ENCODE measurements at regions not wholly inside any gene's neighbourhood (a gene's known extent, or its start where the extent isn't known, plus 50 kb on each side); places are given as distances from the start of the nearest gene placed in this dataset.

DNA sequence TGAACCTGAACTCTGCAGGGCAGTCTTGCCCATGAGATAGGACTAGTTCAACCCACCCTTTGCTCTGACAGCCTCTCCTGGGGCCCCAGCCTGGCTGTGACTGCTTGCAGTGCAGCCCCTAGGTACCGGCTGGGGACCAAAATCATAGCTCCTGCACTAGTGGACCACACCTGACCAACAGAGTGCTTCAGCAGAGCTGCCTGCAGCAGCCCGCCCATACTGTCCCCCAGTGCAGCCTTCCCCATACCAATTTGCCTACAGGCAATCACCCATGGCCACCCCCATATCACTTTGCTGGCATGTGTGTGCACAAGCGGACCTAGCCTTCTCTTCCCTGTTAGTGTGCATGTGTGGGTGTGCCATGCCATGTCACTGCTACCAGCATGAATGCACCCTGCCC lies 347.6 kb upstream of the MPDZ start:
- no peak for FAIRE-seq

DNA sequence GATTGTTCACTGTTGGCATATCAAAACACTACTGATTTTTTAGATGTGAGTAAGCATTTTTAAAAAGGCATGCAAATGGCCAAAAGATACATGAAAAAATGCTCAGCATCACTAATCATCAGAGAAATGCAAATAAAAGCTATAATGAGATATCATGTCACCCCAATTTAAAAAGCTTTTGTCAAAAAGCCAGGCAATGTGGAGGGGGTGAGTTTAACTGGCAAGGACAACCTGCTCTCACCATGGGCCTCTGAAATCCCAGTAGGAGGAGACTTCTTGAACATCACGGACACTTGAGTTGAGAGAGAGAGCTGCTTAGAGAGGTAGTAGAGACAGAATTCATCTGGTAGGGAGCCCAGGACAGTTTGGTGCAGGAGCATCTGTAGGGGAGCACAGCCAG lies 347.1 kb upstream of the MPDZ start:
- no peak for FAIRE-seq

DNA sequence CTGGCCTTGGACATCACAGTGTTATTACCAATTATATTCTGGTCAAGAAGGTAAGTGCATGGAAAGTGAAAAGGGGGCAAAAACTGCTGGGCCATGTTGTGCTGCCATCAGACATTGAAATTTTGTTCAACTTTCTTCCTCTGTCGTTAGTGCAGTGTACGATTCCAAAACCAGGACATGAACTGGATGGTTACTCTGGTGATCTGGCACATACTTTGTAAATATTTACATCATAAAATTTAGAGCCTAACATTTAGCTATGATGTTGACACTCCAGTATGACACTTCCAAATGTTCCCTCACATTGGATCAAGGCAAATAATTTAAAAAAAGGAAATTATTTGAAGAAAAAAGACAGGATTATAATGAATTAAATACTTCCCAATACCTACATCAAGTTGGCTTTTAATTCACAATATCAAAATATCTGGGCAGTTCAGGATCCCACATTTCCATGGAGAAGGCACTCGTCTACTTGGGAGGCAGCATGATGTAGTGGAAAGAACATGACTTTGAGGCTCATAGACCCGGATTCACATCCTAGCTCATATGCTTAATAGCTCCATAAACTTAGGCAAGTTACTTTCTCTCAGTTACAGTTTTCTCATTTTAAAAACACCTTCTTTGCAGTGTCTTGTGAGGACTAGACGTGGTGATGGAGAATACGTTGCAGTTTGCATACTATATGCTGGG lies 342.5 kb upstream of the MPDZ start:
- no peak for FAIRE-seq

DNA sequence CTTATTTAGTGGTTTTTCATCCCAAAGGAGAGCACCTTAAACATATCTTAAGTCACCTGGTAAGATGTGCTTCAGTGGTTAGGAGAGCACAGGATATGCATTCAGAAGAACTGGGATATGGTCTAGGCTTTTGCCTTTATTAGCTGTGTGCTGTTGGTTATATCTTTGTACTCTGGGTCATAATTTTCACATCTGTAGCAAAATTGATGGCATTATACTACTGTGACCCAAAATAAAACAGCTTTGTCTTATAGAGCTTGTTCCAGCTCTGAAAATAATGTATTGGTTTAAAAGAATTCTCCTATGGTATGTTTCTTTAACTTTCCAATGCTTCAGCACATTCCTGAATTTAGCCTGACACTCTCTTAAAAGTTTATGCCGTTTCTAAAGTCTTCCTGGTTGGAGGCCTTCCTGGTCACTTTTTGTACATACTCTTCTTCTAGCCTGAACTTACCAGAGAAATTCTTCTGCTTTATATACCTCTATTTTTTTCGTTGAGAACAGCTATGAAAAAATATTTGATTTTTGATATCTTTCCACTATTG lies 337.1 kb upstream of the MPDZ start:
- FAIRE-seq = no peak

DNA sequence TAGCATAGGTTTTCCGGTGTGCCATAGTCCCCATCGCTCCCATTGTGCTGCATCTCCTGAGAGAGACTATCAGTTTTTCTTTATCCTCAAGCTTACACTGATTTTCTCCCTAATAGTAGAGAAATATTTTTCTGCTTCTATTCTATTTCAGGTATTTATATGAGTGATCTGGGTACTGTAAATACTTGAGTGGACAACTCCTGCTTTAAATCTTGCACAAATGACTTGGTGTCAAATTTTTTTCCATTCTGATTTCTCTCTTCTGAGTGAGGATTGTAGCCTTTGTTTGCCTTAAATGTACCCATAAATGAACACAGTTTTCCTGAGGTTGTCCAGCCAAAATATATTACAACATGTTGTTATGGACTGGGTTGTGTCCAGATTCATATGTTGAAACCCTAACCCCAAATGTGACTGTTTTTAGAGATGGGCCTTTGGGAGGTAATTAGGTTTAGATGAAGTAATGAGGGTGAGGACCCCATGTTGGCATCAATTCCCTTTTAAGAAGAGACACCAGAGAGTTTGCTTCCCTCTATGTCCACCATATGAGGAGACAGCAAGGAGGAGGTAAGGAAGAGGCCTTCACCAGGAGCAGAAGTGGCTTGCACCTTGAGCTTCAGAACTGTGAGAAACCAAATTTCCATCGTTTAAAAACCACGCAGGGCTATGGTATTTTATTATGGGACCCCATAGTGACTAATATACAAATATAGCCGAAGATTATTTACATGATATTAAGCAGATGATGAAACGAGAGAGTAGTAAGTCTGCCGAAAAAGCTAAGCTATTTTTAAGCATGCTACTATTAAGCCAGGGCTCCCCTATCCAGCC lies 336.4 kb upstream of the MPDZ start:
- no peak for FAIRE-seq

DNA sequence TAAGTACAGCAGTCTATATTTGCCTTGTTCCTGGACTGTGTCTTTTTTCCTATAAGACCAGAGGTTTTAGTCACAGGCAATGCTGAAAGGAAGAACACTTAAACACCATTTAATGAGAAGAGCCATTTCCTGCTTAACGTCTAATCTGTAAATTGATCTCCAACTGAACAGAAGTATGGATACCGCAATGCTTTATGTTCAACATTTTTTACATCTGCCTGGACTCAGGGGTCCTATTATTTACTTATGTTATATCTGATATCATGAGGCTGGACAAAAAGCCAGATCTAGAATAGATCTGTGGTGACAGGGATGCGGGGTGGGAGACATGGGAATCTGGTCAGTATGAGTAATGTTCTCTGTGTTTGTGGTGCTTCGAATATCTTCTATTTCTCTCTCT lies 334.6 kb upstream of the MPDZ start:
- no peak for FAIRE-seq

DNA sequence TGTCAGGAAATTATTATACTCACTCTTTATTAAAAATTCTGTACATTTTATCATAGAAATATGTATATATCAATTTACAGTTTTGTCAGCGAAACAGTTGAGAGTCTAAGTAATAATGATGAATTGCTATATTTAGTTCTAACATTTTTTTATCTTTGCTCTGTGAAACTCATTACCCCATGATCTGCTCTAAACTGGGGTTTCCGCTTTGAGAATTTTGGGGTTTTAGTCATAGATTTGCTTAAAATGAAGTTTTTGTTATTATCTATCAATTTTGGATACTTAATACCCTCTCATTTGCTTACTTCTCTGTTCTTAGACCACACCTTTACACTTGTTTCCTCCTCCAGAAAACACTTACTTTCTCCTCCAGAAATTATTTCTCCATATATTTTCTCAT lies 333.8 kb upstream of the MPDZ start:
- no peak for FAIRE-seq

DNA sequence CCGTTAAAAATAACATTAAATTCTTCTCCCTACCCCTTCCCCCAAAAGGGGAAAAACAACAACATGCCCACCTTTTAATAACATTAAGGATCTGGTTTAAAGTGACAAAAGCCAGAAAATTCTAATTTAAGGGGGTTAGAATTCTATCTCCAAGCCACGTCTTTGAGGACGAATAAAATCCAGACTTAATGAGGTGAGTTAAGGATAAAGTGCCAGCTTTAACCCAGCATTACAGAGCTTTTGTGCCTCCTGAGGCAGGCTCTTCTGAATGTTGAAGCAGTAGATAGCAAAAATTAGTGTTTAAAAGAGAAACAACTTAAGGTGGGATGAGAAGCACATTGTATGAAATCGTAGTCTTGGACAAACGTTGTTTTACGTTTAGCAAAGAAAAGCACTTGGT lies 329.0 kb upstream of the MPDZ start:
- FAIRE-seq = no peak

DNA sequence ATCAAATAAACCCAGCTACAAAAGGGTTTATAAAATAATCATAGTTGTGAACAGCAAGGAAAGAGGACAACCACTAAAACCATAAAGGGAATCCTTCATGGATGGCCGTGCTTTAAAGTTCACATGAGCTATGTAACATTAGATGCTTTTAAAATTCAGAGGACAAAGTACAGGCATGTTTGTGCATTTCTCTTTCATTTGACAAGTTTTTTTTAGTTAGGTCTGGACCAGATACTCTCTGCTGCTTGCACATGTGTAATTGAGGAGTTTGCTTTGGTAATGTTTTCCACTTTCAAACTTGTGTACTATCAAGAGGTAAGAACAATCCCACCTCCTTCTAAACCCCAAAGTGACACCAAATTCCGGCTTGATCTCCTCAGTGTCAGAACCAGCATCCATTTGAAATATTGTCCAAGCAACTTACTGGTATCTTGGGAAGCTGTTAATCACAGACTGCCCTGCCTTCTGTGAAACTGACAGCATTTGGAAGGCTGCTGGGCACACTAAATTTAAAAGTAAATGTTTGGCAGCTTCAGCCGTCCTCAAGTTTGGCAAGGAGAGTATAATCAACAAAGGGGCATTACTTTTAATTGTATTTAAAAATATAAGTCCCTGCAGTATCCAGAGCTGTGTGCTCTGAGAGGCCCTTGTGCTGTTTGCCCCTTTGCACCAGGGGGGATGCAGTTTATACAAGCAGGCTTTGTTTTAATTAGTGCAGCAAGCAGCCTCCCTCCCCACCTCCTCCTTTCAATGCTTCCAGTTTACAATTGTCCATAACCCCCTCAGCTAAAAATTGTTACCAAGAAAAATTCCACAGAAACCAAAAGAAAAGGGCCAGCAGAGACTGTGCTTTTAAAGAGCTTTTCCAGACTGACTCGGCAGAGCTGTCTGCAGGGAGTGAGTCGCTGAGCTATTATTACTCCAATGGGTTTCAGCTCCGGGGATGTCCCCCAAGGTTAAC lies 328.3 kb upstream of the MPDZ start:
- FAIRE-seq = no peak

DNA sequence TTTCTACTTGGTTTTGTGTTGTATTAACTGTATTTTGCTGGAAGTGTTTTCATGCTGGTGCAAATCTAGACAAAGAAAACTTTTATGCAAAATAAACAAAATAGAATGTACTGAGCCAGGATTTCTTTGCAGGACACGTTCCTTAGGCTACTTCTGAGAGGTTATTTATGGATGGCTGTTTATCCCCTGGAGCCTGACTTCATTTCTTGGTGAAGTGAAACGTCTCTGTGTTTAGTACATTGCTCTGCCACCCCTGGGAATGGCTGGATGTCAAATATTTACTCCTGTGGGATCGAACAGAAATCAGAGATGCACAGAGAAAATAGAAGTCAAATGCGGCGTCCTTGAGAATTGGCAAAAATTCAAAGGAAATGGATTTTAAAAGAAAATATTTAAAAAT lies 327.1 kb upstream of the MPDZ start:
- FAIRE-seq = no peak

DNA sequence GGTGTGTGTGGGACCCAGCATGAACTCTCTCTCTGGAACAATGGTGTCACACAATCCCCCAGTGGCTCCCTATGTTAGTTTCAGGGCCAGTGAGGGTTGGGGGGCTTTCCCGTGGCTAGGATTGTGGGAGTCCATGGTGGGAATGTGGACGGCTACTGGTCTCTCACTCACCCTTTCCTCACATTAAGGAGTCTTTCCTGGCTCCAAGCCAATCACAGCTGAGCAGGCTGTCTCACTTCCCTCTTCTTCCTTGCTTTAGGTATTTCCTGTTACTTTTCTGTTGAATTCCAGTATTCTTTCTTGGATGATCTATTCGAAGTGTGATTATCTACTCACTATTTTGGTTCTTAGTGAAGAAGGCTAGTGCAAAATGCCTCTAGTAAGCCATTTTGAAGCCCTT lies 324.4 kb upstream of the MPDZ start:
- no peak for FAIRE-seq

DNA sequence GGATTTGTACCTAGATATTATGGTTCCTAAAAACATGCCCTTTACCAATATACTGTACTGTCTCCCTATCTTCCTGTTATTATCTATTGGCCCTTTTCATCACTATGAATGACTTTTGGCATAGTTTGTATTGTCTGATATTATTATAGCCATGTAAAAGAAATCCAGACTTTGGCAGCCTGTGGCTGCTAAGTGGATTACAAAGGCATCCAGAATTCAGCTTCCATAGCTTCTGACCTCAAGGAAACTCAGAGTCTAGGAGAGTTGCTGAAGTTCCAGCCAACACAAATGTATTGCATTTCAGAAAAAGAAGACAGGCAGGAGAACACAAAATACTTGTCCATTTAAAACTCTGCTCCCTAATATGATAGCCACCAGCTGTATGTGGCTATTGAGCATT lies 319.2 kb upstream of the MPDZ start:
- no peak for FAIRE-seq

DNA sequence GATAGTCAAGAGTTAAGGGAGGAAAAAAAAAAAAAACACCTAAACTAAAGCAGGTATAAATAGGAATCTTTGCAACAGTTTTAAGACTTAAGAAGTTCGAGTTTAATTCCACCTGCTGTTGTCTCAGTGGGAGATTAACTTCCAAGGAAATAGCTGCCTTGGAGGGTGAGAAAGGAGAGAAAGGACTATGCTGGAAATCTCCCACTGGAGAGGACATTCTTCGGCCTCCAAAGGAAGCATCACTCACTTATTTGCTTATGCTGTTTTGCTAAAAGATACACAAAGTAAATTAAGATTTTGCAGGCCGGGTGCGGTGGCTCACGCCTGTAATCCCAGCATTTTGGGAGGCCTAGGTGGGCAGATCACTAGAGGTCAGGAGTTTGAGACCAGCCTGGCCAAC lies 317.9 kb upstream of the MPDZ start:
- no peak for FAIRE-seq

DNA sequence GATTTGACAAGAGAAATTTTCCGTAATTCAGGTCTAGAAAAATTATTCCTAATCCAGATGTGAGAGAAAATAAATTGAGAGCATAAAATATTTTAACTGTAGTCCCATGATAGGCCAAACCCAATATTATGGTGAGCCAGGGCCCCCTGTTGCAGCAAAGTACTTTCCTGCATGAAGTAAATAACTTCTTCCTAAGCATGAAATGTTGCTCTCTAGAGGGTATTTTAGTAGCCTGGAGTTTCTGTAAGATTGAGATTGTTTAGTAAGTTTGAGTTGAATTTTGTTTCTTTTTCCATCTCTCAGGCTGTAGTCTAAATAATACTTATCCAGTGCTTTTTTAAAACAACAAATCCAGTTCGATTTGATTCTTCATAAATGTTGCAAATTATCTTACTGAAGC lies 317.5 kb upstream of the MPDZ start:
- no peak for FAIRE-seq

DNA sequence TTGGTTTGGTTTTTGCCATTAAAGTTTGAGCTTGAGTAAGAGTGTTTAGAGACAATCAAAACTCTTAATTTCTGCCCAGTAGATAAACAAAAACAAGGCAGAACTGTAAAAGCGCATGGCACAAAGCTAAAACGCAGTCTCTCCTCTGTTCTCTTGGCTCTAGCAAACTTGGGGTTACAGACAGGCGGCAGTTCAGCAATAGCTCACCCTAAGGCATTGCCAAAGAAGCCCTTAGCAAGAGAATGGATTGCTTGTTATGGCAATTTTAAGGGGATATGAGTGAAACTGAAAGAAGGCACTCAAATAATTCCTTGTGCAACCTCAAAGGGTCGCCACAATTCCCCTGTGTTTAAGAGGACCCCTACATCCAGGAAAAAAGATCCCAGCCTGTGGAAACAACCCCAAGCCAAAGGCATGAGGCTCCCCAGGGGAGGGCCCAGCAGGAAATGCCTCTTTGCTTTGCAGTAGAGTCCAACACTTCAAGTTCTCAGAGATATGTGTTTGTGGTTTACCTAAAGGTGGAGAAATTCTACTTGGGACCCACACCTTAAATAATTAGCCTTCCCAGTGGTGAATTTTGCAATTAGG lies 317.0 kb upstream of the MPDZ start:
- no peak for FAIRE-seq

DNA sequence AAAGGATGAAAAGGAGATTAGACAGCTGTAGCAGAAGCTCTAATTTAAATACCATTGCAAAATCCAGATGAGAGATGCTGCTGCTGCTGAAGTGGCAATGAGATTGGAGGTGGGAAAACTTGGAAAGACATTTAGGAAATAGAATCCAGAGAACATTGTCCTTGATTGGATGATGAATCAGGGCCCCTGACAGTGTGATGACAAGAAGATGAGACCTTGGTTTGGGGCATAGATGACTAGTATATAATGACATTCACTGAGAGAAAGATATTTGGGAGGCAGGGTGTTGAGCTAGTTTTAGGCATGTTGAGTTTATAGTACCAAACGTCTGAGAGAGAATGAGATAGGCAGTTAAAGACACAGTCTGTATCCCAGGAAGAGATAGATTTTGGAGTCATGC lies 311.5 kb upstream of the MPDZ start:
- no peak for FAIRE-seq

DNA sequence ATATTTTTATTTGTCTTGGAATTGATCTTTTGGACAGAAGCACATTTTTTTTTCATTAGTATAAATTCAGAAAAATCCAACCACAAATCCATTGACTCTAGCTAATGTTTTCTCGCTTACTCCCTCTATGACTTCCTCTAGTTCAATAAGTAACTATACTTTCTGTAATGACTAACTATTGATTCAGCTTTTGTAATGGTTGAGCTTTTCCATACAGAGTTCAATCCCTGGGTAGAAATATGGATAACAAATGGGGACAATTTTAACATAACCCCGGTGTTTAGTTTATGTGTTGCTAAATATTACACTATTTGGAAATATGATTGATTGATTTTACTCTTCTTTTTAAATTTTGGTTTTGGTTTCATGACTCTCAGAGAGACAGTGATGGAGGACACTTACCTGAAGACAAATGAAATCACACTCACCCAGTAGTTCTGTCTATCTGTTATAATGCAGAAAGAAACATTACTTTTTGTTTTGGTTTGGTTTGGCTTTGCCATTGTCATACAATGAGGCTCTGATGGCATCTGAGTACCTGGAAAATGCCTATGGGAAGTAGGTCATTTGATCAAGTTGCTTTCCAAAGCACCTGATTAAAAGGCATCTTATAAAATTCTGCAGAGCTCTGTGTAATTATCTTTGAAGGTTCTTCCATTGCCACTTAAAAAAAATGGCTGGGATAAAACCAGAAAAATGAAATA lies 309.7 kb upstream of the MPDZ start:
- FAIRE-seq = no peak

DNA sequence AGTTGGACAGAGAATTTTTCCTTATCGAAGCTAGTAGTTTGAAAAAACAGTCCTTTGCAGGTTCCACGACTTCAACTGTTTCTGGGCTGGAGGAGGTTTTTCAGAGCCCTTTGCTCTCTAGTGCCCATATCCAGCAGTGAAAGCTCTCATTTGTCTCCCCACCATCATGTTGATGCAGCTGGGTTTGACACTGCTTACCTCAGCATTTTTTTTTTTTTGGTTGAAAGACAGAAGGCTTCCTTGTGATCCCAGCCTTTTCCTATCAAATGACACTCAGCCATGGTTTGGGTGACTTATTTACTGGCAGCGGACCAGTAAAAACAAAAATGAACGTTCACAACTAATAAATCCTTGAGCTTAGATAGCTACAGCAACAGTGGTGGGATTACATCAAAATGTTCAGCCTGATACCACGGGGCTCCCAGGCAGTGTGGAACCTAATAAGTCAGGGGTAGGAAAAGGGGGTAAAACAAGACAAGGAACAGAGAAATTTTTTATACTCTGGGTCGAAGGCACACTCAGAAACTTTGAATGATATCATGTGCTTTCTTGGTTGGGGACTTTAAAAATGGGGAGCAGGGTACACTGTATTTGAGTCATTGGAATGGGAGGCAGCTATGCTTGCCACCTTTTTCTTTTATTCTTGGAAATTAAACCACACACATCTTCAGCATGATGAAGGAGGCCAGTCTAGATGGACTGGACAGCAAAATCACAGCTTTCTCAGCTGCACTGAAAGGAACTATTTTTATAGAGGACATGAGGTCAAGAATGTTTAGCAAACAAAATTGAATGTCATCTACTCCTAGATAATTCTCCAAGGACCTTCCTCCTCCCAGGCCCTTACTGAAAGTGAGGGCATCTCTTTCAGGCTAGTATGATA lies 308.9 kb upstream of the MPDZ start:
- FAIRE-seq = no peak

DNA sequence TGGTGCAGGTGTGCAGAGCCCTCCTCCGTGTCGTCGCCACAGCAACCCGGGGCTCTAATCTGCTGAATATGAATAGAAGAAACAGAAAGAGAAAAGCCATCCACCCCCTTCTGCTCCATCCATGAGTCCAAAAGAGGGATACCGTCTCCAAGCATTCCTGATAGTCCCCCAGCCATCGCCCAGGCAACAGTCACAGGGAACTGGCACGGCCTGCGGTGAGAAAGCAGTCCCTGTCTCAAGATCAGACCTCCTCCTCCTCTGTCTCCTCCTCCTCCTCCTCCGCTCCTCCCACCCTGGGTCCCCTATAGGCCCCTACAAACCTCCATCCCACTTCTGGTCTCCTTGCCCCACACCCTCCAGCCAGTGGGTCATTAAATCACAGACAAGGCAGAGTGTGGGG lies 308.1 kb upstream of the MPDZ start:
- FAIRE-seq = no peak

DNA sequence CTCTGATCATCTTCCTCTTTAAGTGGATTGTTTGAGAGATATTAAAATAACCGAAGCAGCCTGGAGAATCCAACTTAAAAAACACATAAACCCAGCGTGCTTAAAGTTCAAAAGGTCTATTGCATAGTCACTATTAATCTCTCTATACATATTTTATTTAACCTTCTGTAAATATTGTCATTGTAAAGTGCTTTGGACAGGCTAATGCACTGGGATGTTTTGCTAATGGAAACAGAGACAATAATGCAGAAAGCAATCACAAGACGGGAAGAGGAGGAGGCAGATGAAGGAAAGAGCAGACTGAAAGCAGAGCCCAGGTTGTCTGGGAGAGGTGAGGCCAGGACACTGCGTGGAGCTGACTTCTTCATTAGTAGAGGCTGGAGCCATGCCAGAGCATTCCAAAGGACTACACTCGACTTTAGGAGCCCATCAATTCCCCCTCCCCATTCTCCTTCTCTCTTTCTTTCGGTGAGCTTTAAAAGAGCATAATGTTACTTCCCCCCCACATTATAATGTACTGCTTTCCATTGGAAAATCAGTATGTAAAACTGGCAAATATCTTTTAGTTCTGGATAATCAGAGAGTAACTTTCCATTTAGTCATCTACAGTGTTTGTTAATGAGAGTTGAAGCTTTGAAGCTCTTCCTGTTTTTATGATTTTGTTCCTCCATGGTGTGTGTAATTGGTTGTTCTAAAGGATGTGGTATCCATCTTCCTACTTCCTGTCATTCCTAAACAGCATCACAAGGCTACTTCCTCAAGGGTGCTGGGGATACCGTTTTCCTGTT lies 307.3 kb upstream of the MPDZ start:
- no peak for FAIRE-seq
